KMS-11 (cell line): ENCODE measurements at regions not wholly inside any gene's neighbourhood (a gene's known extent, or its start where the extent isn't known, plus 50 kb on each side); places are given as distances from the start of the nearest gene placed in this dataset.

Experiments used
- H2AFZ ChIP-seq: fragments of 200-600 bp; sonication (generic); 2 replicates; pipeline ENCODE4 v1.6.1; 2016; ENCODE audit warnings: antibody characterized with exemption, mixed run types, low read depth
- H3K27ac ChIP-seq: fragments of 200-600 bp; sonication (generic); 2 replicates; pipeline ENCODE4 v1.6.1; 2016; ENCODE audit warnings: mild to moderate bottlenecking, mixed run types
- H3K27me3 ChIP-seq: fragments of 200-600 bp; sonication (generic); 2 replicates; pipeline ENCODE4 v1.6.1; 2017; ENCODE audit warnings: mild to moderate bottlenecking, low read depth, mixed run types, moderate library complexity; ENCODE audit not compliant: insufficient read depth
- H3K36me3 ChIP-seq: fragments of 200-600 bp; sonication (generic); 2 replicates; pipeline ENCODE4 v1.6.1; 2017; ENCODE audit warnings: mild to moderate bottlenecking, mixed run types; ENCODE audit not compliant: insufficient read depth
- H3K4me1 ChIP-seq: fragments of 200-600 bp; sonication (generic); 2 replicates; pipeline ENCODE4 v1.6.1; 2016; ENCODE audit warnings: mild to moderate bottlenecking, low read depth, mixed run types; ENCODE audit not compliant: poor library complexity, severe bottlenecking
- H3K4me2 ChIP-seq: fragments of 200-600 bp; sonication (generic); 2 replicates; pipeline ENCODE4 v1.7.0; 2016; ENCODE audit warnings: mild to moderate bottlenecking, mixed run types
- H3K4me3 ChIP-seq: fragments of 200-600 bp; sonication (generic); IDR thresholded peaks from 2 replicates; pipeline ENCODE4 v1.6.1; 2017; ENCODE audit warnings: low read depth, low read length, mixed read lengths; ENCODE audit not compliant: insufficient read depth
- H3K79me2 ChIP-seq: fragments of 200-600 bp; sonication (generic); 2 replicates; pipeline ENCODE4 v1.6.1; 2016; ENCODE audit warnings: low read depth, mixed run types; ENCODE audit not compliant: insufficient read depth
- H3K9ac ChIP-seq: fragments of 200-600 bp; sonication (generic); 2 replicates; pipeline ENCODE4 v1.6.1; 2016; ENCODE audit warnings: mild to moderate bottlenecking, mixed run types
- H4K20me1 ChIP-seq: fragments of 200-600 bp; sonication (generic); 2 replicates; pipeline ENCODE4 v1.6.1; 2016; ENCODE audit warnings: mild to moderate bottlenecking, mixed run types; ENCODE audit not compliant: insufficient read depth
- TF ChIP-seq, protein P1 (sequence below): fragments of 200-600 bp; sonication (generic); conservative IDR thresholded peaks from 2 replicates; pipeline ENCODE4 v1.6.1; 2017; ENCODE audit warnings: low read depth, mild to moderate bottlenecking, antibody characterized with exemption, low read length, moderate library complexity, mixed read lengths

- Histone ChIP-seq H3K27me3 (no peaks in the 10 kb centered on the region), H3K27ac (no peak overlapping the region), H2AFZ (no peak overlapping the region), H3K79me2 (no peaks in the 10 kb centered on the region), H3K9ac (no peak overlapping the region), H4K20me1 (no peaks in the 10 kb centered on the region), H3K4me1 (no peaks in the 10 kb centered on the region), H3K4me3 (no peak overlapping the region), H3K4me2 (no peak overlapping the region), H3K36me3 (no peaks in the 10 kb centered on the region)
- TF ChIP-seq, protein P1, sequence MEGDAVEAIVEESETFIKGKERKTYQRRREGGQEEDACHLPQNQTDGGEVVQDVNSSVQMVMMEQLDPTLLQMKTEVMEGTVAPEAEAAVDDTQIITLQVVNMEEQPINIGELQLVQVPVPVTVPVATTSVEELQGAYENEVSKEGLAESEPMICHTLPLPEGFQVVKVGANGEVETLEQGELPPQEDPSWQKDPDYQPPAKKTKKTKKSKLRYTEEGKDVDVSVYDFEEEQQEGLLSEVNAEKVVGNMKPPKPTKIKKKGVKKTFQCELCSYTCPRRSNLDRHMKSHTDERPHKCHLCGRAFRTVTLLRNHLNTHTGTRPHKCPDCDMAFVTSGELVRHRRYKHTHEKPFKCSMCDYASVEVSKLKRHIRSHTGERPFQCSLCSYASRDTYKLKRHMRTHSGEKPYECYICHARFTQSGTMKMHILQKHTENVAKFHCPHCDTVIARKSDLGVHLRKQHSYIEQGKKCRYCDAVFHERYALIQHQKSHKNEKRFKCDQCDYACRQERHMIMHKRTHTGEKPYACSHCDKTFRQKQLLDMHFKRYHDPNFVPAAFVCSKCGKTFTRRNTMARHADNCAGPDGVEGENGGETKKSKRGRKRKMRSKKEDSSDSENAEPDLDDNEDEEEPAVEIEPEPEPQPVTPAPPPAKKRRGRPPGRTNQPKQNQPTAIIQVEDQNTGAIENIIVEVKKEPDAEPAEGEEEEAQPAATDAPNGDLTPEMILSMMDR: no peak
Observed at GRCh38 chr6:82741325-82741995, 324.2 kb downstream of the UBE3D start.

GRCh38 chr6:82741996-82742385 lies 323.6 kb downstream of the UBE3D start:
- no peaks in the 10 kb centered on the region for H3K36me3 ChIP-seq
- no peak overlapping the region for H3K4me2 ChIP-seq
- H3K4me1 ChIP-seq: no peaks in the 10 kb centered on the region
- H3K27ac ChIP-seq: no peak overlapping the region
- H3K27me3 ChIP-seq: no peaks in the 10 kb centered on the region
- no peak overlapping the region for H2AFZ ChIP-seq
- H3K9ac ChIP-seq: no peak overlapping the region
- no peak overlapping the region for H3K4me3 ChIP-seq
- no peaks in the 10 kb centered on the region for H4K20me1 ChIP-seq
- no peaks in the 10 kb centered on the region for H3K79me2 ChIP-seq
- TF ChIP-seq, protein P1: no peak

GRCh38 chr6:82744286-82745015 lies 321.2 kb downstream of the UBE3D start:
- no peaks in the 10 kb centered on the region for H3K4me1 ChIP-seq
- H4K20me1 ChIP-seq: no peaks in the 10 kb centered on the region
- H3K4me3 ChIP-seq: no peak overlapping the region
- TF ChIP-seq, protein P1: no peak
- no peak overlapping the region for H2AFZ ChIP-seq
- H3K36me3 ChIP-seq: no peaks in the 10 kb centered on the region
- no peaks in the 10 kb centered on the region for H3K27me3 ChIP-seq
- H3K4me2 ChIP-seq: no peak overlapping the region
- no peak overlapping the region for H3K9ac ChIP-seq
- H3K27ac ChIP-seq: no peak overlapping the region
- no peaks in the 10 kb centered on the region for H3K79me2 ChIP-seq

GRCh38 chr6:82750556-82750955 lies 315.1 kb downstream of the UBE3D start:
- Histone ChIP-seq H3K4me1 (no peaks in the 10 kb centered on the region), H3K27ac (no peak overlapping the region), H3K4me3 (no peak overlapping the region), H3K79me2 (no peaks in the 10 kb centered on the region), H3K27me3 (no peaks in the 10 kb centered on the region), H3K36me3 (no peaks in the 10 kb centered on the region), H2AFZ (no peak overlapping the region), H3K4me2 (no peak overlapping the region), H3K9ac (no peak overlapping the region), H4K20me1 (no peaks in the 10 kb centered on the region)
- TF ChIP-seq, protein P1: no peak
